ENCODE measurements at regions not wholly inside any gene's neighbourhood (a gene's known extent, or its start where the extent isn't known, plus 50 kb on each side); places are given as distances from the start of the nearest gene placed in this dataset.

DNA sequence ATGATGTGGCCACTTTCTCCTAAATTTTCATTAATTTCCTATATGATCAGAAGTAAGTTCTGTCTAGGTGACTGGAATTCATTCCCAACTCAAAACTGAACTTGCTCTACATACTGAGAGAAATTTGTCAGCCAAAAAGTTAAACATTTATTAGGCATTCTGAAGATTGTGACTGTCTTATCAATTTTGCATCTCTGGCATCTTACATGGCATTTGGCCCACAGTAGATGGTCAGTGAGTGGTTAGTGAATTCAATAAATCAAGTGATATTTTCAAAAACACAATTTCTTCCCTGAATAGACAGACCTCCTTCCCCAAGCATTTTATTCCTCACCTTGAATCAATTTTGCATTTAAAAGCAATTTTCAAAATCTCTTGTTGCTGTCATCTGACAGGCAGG lies 363.2 kb upstream of the NBEA start:
- no peak overlapping the region for H2BK15ac ChIP-seq (ENCODE audit: low read depth, low read length)
- no peak for DNase-seq
- H3K18ac ChIP-seq (ENCODE audit: insufficient read length, low read depth, low read length), result no peak overlapping the region
- Mint-ChIP-seq H3K36me3 (ENCODE audit: insufficient read depth in 1 of 3, low read depth in 3 of 3) (no peaks in the 10 kb centered on the region), H3K4me1 (no peaks in the 10 kb centered on the region), H3K9me3 (no peaks in the 10 kb centered on the region), H3K27ac (no peak overlapping the region), H3K4me3 (no peak overlapping the region), H3K27me3 (ENCODE audit: low read depth) (no peaks in the 10 kb centered on the region)
- H2BK20ac ChIP-seq (ENCODE audit: low read depth, low read length, poor library complexity, severe bottlenecking), result no peak overlapping the region
- no peak overlapping the region for H2AK5ac ChIP-seq (ENCODE audit: insufficient read length, low read length)
- no peak overlapping the region for H3T11ph ChIP-seq (ENCODE audit: low read length)
- no peak overlapping the region for H3K23ac ChIP-seq (ENCODE audit: insufficient read length, low read depth, low read length)
- no peak overlapping the region for H3K56ac ChIP-seq (ENCODE audit: insufficient read length, low read depth, low read length)
- no peak overlapping the region for H3K14ac ChIP-seq (ENCODE audit: insufficient read depth, low read length)
- H4K8ac ChIP-seq (replicated peaks; ENCODE audit: insufficient read length, low read depth, low read length), result no peak overlapping the region
- no peaks in the 10 kb centered on the region for H3K4me1 ChIP-seq (ENCODE audit: insufficient read depth, low read length)
- H3K9ac ChIP-seq (ENCODE audit: extremely low read depth, insufficient read length, low read length), result no peak overlapping the region
- H3K9me3 ChIP-seq (ENCODE audit: control insufficient read depth, low read depth, low read length), result no peaks in the 10 kb centered on the region
- H3K4me2 ChIP-seq (ENCODE audit: insufficient read depth, insufficient read length, low read length), result no peak overlapping the region
- TF ChIP-seq, protein P1, sequence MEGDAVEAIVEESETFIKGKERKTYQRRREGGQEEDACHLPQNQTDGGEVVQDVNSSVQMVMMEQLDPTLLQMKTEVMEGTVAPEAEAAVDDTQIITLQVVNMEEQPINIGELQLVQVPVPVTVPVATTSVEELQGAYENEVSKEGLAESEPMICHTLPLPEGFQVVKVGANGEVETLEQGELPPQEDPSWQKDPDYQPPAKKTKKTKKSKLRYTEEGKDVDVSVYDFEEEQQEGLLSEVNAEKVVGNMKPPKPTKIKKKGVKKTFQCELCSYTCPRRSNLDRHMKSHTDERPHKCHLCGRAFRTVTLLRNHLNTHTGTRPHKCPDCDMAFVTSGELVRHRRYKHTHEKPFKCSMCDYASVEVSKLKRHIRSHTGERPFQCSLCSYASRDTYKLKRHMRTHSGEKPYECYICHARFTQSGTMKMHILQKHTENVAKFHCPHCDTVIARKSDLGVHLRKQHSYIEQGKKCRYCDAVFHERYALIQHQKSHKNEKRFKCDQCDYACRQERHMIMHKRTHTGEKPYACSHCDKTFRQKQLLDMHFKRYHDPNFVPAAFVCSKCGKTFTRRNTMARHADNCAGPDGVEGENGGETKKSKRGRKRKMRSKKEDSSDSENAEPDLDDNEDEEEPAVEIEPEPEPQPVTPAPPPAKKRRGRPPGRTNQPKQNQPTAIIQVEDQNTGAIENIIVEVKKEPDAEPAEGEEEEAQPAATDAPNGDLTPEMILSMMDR (conservative IDR thresholded peaks at IDR 0.05), result no peak
- no peaks in the 10 kb centered on the region for H3K23me2 ChIP-seq (ENCODE audit: insufficient read length, low read depth, low read length, poor library complexity, severe bottlenecking)
- H3K27ac ChIP-seq (ENCODE audit: insufficient read length, low read depth, low read length), result no peak overlapping the region
- no peaks in the 10 kb centered on the region for H4K20me1 ChIP-seq (ENCODE audit: control insufficient read depth, insufficient read depth, insufficient read length)
- no peak overlapping the region for H4K91ac ChIP-seq (ENCODE audit: insufficient read length, low read depth, low read length)
- no peak overlapping the region for H2AFZ ChIP-seq (ENCODE audit: low read length)
- H4K5ac ChIP-seq (ENCODE audit: insufficient read length, low read depth, low read length), result no peak overlapping the region
- H3K79me2 ChIP-seq (ENCODE audit: insufficient read depth, low read length), result no peaks in the 10 kb centered on the region
- no peaks in the 10 kb centered on the region for H3K79me1 ChIP-seq (ENCODE audit: insufficient read depth, low read depth, low read length, poor library complexity, severe bottlenecking)
- H2BK120ac ChIP-seq (ENCODE audit: low read depth, low read length, poor library complexity, severe bottlenecking), result no peak overlapping the region
- no peak overlapping the region for H2BK5ac ChIP-seq (ENCODE audit: insufficient read length, low read length)
- H2BK12ac ChIP-seq (ENCODE audit: insufficient read length, low read depth, low read length), result no peak overlapping the region
- no peaks in the 10 kb centered on the region for H3K27me3 ChIP-seq (ENCODE audit: insufficient read depth, low read length)
- no peak overlapping the region for H3K4ac ChIP-seq (ENCODE audit: low read depth, low read length)

All from H9 (cell line).